ENCODE measurements at regions not wholly inside any gene's neighbourhood (a gene's known extent, or its start where the extent isn't known, plus 50 kb on each side); places are given as distances from the start of the nearest gene placed in this dataset.

DNA sequence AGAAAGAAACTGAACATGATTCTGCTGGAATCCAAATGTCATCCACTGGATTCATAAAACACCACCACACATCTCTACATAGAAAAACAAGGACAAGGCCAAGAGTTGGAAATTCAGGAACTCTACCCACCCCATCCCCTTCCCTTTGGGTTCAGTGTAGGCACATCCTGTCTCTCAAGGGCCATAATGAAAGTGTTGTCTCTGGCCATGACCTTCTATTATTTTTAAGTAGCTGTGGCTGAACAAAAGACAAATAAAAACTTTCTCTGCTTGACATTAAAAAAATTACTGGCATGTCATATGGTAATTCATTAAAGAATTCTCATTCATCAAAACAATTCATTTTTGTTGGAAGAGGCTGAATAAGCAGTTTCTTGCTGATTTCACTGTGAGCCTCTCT lies 54.9 kb upstream of the ZBTB18 start:
- Histone ChIP-seq H3K4me3 (ENCODE audit: low read length in 3 of 3) (no peak overlapping the region), H3K36me3 (ENCODE audit: control insufficient read depth in 2 of 3, insufficient read depth in 3 of 3, low read length in 3 of 3) (no peaks in the 10 kb centered on the region), H3K9me3 (ENCODE audit: control insufficient read depth in 2 of 3, insufficient read depth in 1 of 3, low read length in 3 of 3) (no peaks in the 10 kb centered on the region), H3K27me3 (ENCODE audit: control insufficient read depth, insufficient read depth, low read length) (no peaks in the 10 kb centered on the region), H3K27ac (ENCODE audit: low read depth in 2 of 2, low read length in 2 of 2) (no peak overlapping the region), H3K4me1 (ENCODE audit: control insufficient read depth in 2 of 3, insufficient read depth in 2 of 3, low read depth in 1 of 3, low read length in 3 of 3) (no peaks in the 10 kb centered on the region), H3K9ac (ENCODE audit: low read length in 3 of 3) (no peak overlapping the region)
- intact Hi-C loops (cut with DNase I) = no loop called here
- FAIRE-seq (no peak), DNase-seq (no peak)
- no peak for TF ChIP-seq CTCF (IDR thresholded peaks at IDR 0.05; ENCODE audit: borderline replicate concordance, extremely low read depth, insufficient read depth)

GRCh38 chr1:243991650-243992049 lies 59.4 kb upstream of the ZBTB18 start:
- intact Hi-C loops (cut with DNase I) = no loop called here
- TF ChIP-seq CTCF (IDR thresholded peaks at IDR 0.05; ENCODE audit: borderline replicate concordance, extremely low read depth, insufficient read depth) = no peak
- no peaks in the 10 kb centered on the region for H3K36me3 ChIP-seq (ENCODE audit: control insufficient read depth in 2 of 3, insufficient read depth in 3 of 3, low read length in 3 of 3)
- FAIRE-seq = no peak
- no peaks in the 10 kb centered on the region for H3K27me3 ChIP-seq (ENCODE audit: control insufficient read depth, insufficient read depth, low read length)
- no peak overlapping the region for H3K27ac ChIP-seq (ENCODE audit: low read depth in 2 of 2, low read length in 2 of 2)
- DNase-seq = no peak
- H3K4me1 ChIP-seq (ENCODE audit: control insufficient read depth in 2 of 3, insufficient read depth in 2 of 3, low read depth in 1 of 3, low read length in 3 of 3) = no peaks in the 10 kb centered on the region
- H3K4me3 ChIP-seq (ENCODE audit: low read length in 3 of 3) = no peak overlapping the region
- no peak overlapping the region for H3K9ac ChIP-seq (ENCODE audit: low read length in 3 of 3)
- H3K9me3 ChIP-seq (ENCODE audit: control insufficient read depth in 2 of 3, insufficient read depth in 1 of 3, low read length in 3 of 3) = no peaks in the 10 kb centered on the region

- no peak for DNase-seq
- no peaks in the 10 kb centered on the region for H3K4me1 ChIP-seq (ENCODE audit: control insufficient read depth in 2 of 3, insufficient read depth in 2 of 3, low read depth in 1 of 3, low read length in 3 of 3)
- intact Hi-C loops (cut with DNase I) = no loop called here
- H3K27me3 ChIP-seq (ENCODE audit: control insufficient read depth, insufficient read depth, low read length) = no peaks in the 10 kb centered on the region
- no peak overlapping the region for H3K27ac ChIP-seq (ENCODE audit: low read depth in 2 of 2, low read length in 2 of 2)
- H3K36me3 ChIP-seq (ENCODE audit: control insufficient read depth in 2 of 3, insufficient read depth in 3 of 3, low read length in 3 of 3) = no peaks in the 10 kb centered on the region
- TF ChIP-seq CTCF (IDR thresholded peaks at IDR 0.05; ENCODE audit: borderline replicate concordance, extremely low read depth, insufficient read depth) = no peak
- no peak for FAIRE-seq
- no peaks in the 10 kb centered on the region for H3K9me3 ChIP-seq (ENCODE audit: control insufficient read depth in 2 of 3, insufficient read depth in 1 of 3, low read length in 3 of 3)
- no peak overlapping the region for H3K4me3 ChIP-seq (ENCODE audit: low read length in 3 of 3)
- no peak overlapping the region for H3K9ac ChIP-seq (ENCODE audit: low read length in 3 of 3)
Measured at GRCh38 chr1:243984788-243985187, 66.3 kb upstream of the ZBTB18 start.

- no peak for TF ChIP-seq CTCF (IDR thresholded peaks at IDR 0.05; ENCODE audit: borderline replicate concordance, extremely low read depth, insufficient read depth)
- DNase-seq = no peak
- no peaks in the 10 kb centered on the region for H3K27me3 ChIP-seq (ENCODE audit: control insufficient read depth, insufficient read depth, low read length)
- FAIRE-seq = no peak
- intact Hi-C loops (cut with DNase I) = no loop called here
- no peaks in the 10 kb centered on the region for H3K4me1 ChIP-seq (ENCODE audit: control insufficient read depth in 2 of 3, insufficient read depth in 2 of 3, low read depth in 1 of 3, low read length in 3 of 3)
- no peak overlapping the region for H3K9ac ChIP-seq (ENCODE audit: low read length in 3 of 3)
- H3K27ac ChIP-seq (ENCODE audit: low read depth in 2 of 2, low read length in 2 of 2) = no peak overlapping the region
- H3K9me3 ChIP-seq (ENCODE audit: control insufficient read depth in 2 of 3, insufficient read depth in 1 of 3, low read length in 3 of 3) = no peaks in the 10 kb centered on the region
- H3K36me3 ChIP-seq (ENCODE audit: control insufficient read depth in 2 of 3, insufficient read depth in 3 of 3, low read length in 3 of 3) = no peaks in the 10 kb centered on the region
- H3K4me3 ChIP-seq (ENCODE audit: low read length in 3 of 3) = no peak overlapping the region
Measured at GRCh38 chr1:243982447-243983018, 68.5 kb upstream of the ZBTB18 start.
